Stomach (tissue), 4 donors: ENCODE measurements at regions not wholly inside any gene's neighbourhood (a gene's known extent, or its start where the extent isn't known, plus 50 kb on each side); places are given as distances from the start of the nearest gene placed in this dataset.

Experiments used
- CTCF ChIP-seq, 7 experiments: fragments of 450-650 bp in 4 of 7; fragments of 200-600 bp in 3 of 7; sonication (generic) in 3 of 7; IDR thresholded peaks; one replicate each; pipeline ENCODE4 v1.5.1; 2016 to 2019; ENCODE audit warnings: antibody characterized with exemption in 7 of 7, control low read depth in 2 of 7, mild to moderate bottlenecking in 1 of 7
- EP300 ChIP-seq: sonication (generic); formaldehyde crosslinking; IDR thresholded peaks from one replicate; pipeline ENCODE4 v1.6.1; 2017; ENCODE audit warnings: antibody characterized with exemption
- POLR2A ChIP-seq, 4 donors: fragments of 450-650 bp; IDR thresholded peaks; one replicate each; pipeline ENCODE4 v1.6.1; 2016; ENCODE audit warnings: antibody characterized with exemption in 4 of 4, control low read depth in 2 of 4, mild to moderate bottlenecking in 1 of 4, moderate library complexity in 1 of 4
- POLR2AphosphoS5 ChIP-seq, 3 donors: sonication (generic); formaldehyde crosslinking; IDR thresholded peaks; one replicate each; pipeline ENCODE4 v1.6.1; 2016; ENCODE audit warnings: antibody characterized with exemption in 3 of 3

GRCh38 chr13:95418946-95419345, 117.7 kb upstream of the ABCC4 start:
- TF ChIP-seq CTCF (IDR thresholded peaks at IDR 0.05): no peak
- no peak for TF ChIP-seq POLR2AphosphoS5 (IDR thresholded peaks at IDR 0.05)
- no peak for TF ChIP-seq EP300
- no peak for TF ChIP-seq POLR2A (IDR thresholded peaks at IDR 0.05)
